ENCODE measurements at regions not wholly inside any gene's neighbourhood (a gene's known extent, or its start where the extent isn't known, plus 50 kb on each side); places are given as distances from the start of the nearest gene placed in this dataset.

GRCh38 chr1:57926025-57926552 is 502.2 kb upstream of the DAB1 start (continued):
- TF ChIP-seq, protein P1, sequence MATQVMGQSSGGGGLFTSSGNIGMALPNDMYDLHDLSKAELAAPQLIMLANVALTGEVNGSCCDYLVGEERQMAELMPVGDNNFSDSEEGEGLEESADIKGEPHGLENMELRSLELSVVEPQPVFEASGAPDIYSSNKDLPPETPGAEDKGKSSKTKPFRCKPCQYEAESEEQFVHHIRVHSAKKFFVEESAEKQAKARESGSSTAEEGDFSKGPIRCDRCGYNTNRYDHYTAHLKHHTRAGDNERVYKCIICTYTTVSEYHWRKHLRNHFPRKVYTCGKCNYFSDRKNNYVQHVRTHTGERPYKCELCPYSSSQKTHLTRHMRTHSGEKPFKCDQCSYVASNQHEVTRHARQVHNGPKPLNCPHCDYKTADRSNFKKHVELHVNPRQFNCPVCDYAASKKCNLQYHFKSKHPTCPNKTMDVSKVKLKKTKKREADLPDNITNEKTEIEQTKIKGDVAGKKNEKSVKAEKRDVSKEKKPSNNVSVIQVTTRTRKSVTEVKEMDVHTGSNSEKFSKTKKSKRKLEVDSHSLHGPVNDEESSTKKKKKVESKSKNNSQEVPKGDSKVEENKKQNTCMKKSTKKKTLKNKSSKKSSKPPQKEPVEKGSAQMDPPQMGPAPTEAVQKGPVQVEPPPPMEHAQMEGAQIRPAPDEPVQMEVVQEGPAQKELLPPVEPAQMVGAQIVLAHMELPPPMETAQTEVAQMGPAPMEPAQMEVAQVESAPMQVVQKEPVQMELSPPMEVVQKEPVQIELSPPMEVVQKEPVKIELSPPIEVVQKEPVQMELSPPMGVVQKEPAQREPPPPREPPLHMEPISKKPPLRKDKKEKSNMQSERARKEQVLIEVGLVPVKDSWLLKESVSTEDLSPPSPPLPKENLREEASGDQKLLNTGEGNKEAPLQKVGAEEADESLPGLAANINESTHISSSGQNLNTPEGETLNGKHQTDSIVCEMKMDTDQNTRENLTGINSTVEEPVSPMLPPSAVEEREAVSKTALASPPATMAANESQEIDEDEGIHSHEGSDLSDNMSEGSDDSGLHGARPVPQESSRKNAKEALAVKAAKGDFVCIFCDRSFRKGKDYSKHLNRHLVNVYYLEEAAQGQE (IDR thresholded peaks at IDR 0.05; ENCODE audit: low read depth, low read length), result no peak
- TF ChIP-seq USF2 (IDR thresholded peaks at IDR 0.05; ENCODE audit: borderline replicate concordance, low read depth, low read length) (no peak), FOXJ3 (CRISPR knock-in tag; IDR thresholded peaks at IDR 0.05) (no peak), NFIC (IDR thresholded peaks at IDR 0.05; ENCODE audit: borderline replicate concordance) (no peak), USF1 (IDR thresholded peaks at IDR 0.05; ENCODE audit: borderline replicate concordance, low read depth) (no peak), MXI1 (IDR thresholded peaks at IDR 0.05; ENCODE audit: low read depth, low read length) (no peak)

- no peaks in the 10 kb centered on the region for H3F3A ChIP-seq (replicated peaks; ENCODE audit: insufficient read depth)
- H2AFZ ChIP-seq (ENCODE audit: low read depth), result no peak overlapping the region
- H3K4me2 ChIP-seq, result no peak overlapping the region
- TF ChIP-seq RAD21 (IDR thresholded peaks at IDR 0.05; ENCODE audit: low read length) (no peak), MEF2A (IDR thresholded peaks at IDR 0.05; ENCODE audit: borderline replicate concordance, low read depth) (no peak), USF1 (IDR thresholded peaks at IDR 0.05; ENCODE audit: borderline replicate concordance, low read depth) (no peak), EP300 (IDR thresholded peaks at IDR 0.05; ENCODE audit: borderline replicate concordance in 1 of 2, low read depth in 1 of 2, low read length in 1 of 2) (no peak), NRF1 (IDR thresholded peaks at IDR 0.05; ENCODE audit: low read depth, low read length) (no peak), NFIC (IDR thresholded peaks at IDR 0.05; ENCODE audit: borderline replicate concordance) (no peak), TEAD4 (IDR thresholded peaks at IDR 0.05; ENCODE audit: borderline replicate concordance, insufficient read depth) (no peak), RXRA (IDR thresholded peaks at IDR 0.05; ENCODE audit: borderline replicate concordance, low read depth) (no peak), POLR2AphosphoS5 (IDR thresholded peaks at IDR 0.05; ENCODE audit: low read depth, low read length) (no peak), YY1 (IDR thresholded peaks at IDR 0.05; ENCODE audit: low read depth) (no peak), MXI1 (IDR thresholded peaks at IDR 0.05; ENCODE audit: low read depth, low read length) (no peak), TAF1 (IDR thresholded peaks at IDR 0.05; ENCODE audit: borderline replicate concordance, low read depth, low read length) (no peak), JUND (IDR thresholded peaks at IDR 0.05) (no peak), RCOR1 (IDR thresholded peaks at IDR 0.05; ENCODE audit: low read length) (no peak), FOXJ3 (CRISPR knock-in tag; IDR thresholded peaks at IDR 0.05) (no peak), FOSL2 (IDR thresholded peaks at IDR 0.05; ENCODE audit: borderline replicate concordance, low read depth) (no peak), EZH2phosphoT487 (IDR thresholded peaks at IDR 0.05; ENCODE audit: borderline replicate concordance, low read depth) (no peak)
- TF ChIP-seq, protein P2, sequence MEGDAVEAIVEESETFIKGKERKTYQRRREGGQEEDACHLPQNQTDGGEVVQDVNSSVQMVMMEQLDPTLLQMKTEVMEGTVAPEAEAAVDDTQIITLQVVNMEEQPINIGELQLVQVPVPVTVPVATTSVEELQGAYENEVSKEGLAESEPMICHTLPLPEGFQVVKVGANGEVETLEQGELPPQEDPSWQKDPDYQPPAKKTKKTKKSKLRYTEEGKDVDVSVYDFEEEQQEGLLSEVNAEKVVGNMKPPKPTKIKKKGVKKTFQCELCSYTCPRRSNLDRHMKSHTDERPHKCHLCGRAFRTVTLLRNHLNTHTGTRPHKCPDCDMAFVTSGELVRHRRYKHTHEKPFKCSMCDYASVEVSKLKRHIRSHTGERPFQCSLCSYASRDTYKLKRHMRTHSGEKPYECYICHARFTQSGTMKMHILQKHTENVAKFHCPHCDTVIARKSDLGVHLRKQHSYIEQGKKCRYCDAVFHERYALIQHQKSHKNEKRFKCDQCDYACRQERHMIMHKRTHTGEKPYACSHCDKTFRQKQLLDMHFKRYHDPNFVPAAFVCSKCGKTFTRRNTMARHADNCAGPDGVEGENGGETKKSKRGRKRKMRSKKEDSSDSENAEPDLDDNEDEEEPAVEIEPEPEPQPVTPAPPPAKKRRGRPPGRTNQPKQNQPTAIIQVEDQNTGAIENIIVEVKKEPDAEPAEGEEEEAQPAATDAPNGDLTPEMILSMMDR (IDR thresholded peaks at IDR 0.05), result no peak
- POLR2A ChIA-PET, result no interaction called here
- H3K27ac ChIP-seq (ENCODE audit: low read depth in 2 of 2, low read length in 1 of 2), result no peak overlapping the region
- H3K4me1 ChIP-seq (ENCODE audit: control insufficient read depth in 1 of 2, insufficient read depth in 2 of 2, low read depth in 1 of 2, low read length in 1 of 2), result no peaks in the 10 kb centered on the region
- WGBS (ENCODE audit: low lambda C conversion rate), result 63% methylated on average over 2 of the region's 2 CpGs
- CTCF ChIA-PET, result no interaction called here
- H3K27me3 ChIP-seq (ENCODE audit: insufficient read depth), result no peaks in the 10 kb centered on the region
- H3K4me3 ChIP-seq (ENCODE audit: low read depth in 2 of 2, low read length in 1 of 2), result no peak overlapping the region
- no peak for DNase-seq
- no peaks in the 10 kb centered on the region for H3K9me3 ChIP-seq
- H3K79me2 ChIP-seq (ENCODE audit: insufficient read depth), result no peaks in the 10 kb centered on the region
- H3K36me3 ChIP-seq (replicated peaks in 1 of 2; ENCODE audit: control insufficient read depth in 1 of 2, insufficient read depth in 2 of 2, low read length in 1 of 2), result no peaks in the 10 kb centered on the region
- H3K9me2 ChIP-seq, result no peaks in the 10 kb centered on the region
- no peak overlapping the region for H3K9ac ChIP-seq
- no peaks in the 10 kb centered on the region for H4K20me1 ChIP-seq (ENCODE audit: insufficient read depth)
Measured at GRCh38 chr1:57925226-57925625, 501.4 kb upstream of the DAB1 start.

All from SK-N-SH (cell line).